Activated CD4-positive, alpha-beta memory T cell treated with anti-CD3 and anti-CD28 coated beads for 36 hours (primary cell): ENCODE measurements at regions not wholly inside any gene's neighbourhood (a gene's known extent, or its start where the extent isn't known, plus 50 kb on each side); places are given as distances from the start of the nearest gene placed in this dataset.
A peak's percentile ranks its signal among the peaks of the same experiment; 100 is the strongest.
"Not testable (repeated sequence)": the region's sequence is repeated elsewhere in the genome, so short reads cannot be mapped to it uniquely, and the experiment has no call there.

ENCODE experiments used
- CTCF ChIA-PET: fragments of 350-600 bp; sonication (Branson Sonifier 250); formaldehyde crosslinking; loops from one replicate; lab custom pipeline; 2021; ENCODE audit warnings: antibody characterized with exemption, inconsistent platforms; lab: Charles Lee
- POLR2A ChIA-PET: fragments of 350-600 bp; sonication (Branson Sonifier 250); formaldehyde crosslinking; loops from one replicate; lab custom pipeline; 2021; ENCODE audit warnings: antibody characterized with exemption; lab: Charles Lee
- DNase-seq: peaks from one replicate; pipeline ENCODE4 v3.0.0-alpha.2; 2020
- H3K27ac Mint-ChIP-seq: one replicate; pipeline ENCODE4 v1.8.0; 2021; ENCODE audit warnings: mixed read lengths
- H3K27me3 Mint-ChIP-seq: one replicate; pipeline ENCODE4 v1.8.0; 2021; ENCODE audit warnings: mixed read lengths
- H3K36me3 Mint-ChIP-seq: one replicate; pipeline ENCODE4 v1.8.0; 2021; ENCODE audit warnings: mixed read lengths
- H3K4me1 Mint-ChIP-seq: one replicate; pipeline ENCODE4 v1.8.0; 2021; ENCODE audit warnings: low read depth, mixed read lengths
- H3K4me3 Mint-ChIP-seq: one replicate; pipeline ENCODE4 v1.8.0; 2021; ENCODE audit warnings: mild to moderate bottlenecking, mixed read lengths
- H3K9me3 Mint-ChIP-seq: one replicate; pipeline ENCODE4 v1.8.0; 2021; ENCODE audit warnings: mixed read lengths
- intact Hi-C: fragments of 100-400 bp; cut with micrococcal nuclease; formaldehyde crosslinking; loops from one replicate; pipeline ENCODE4 v1.15.1; 2023

DNA sequence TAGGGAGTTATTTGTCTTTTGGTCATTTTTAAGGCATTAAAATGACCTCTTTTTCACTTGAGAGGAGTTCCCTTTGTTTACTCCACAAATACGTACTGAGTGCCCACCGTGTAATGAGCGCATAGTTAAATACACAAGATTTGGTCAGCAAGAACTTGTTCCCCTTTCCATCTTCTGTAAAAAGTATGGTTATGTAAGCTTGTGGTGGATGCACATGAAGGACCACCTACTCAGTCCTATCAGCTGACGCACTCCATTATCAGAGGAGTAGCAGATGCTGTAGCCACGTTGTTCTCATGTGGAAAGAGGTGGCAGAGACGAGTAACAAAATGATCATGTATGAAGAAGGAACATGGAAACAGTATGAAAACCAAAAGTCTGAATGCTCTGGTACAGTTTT lies 78.0 kb upstream of the GARIN1A start:
- POLR2A ChIA-PET, CTCF ChIA-PET, H3K9me3 Mint-ChIP-seq, H3K4me3 Mint-ChIP-seq, DNase-seq, H3K27ac Mint-ChIP-seq, intact Hi-C loops, H3K4me1 Mint-ChIP-seq, H3K27me3 Mint-ChIP-seq: not testable (repeated sequence)
- H3K36me3 Mint-ChIP-seq = peaks cover 18% of the 10 kb centered on the region

DNA sequence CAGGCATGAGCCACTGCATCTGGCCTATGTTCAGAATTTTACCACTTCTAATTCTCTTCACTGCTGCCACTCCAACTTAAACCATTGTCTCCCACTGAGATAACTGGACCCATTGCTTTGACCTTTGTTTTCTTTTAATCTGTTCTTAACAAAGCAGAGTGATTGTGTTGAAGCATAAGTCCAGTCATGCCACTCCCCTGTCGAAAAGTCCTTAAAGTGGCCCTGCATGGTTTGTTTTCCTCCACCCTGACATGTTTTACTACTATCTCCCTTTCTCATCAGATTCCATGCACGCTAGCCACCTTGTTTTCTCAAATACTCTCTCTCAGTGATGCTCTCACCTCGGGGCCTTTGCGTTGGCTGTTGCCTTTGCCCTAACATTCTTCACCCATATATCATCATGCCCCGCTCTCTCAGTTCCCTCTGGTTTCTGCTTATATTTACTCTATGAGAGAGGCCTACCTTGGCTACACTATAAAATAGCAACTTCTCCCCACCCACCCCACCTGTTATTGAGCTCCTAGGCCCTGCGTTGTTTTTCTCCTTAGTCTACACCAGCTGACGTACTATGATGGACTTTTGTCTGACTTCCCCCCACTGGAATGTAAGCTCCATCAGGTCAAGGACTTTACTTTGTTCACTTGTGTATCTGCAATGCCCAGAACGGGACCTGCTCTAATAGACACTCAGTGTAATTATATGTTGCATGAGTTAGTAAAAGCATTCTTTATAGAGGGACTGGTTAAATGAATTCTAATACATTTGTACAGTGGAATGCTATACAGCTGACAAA lies 75.6 kb upstream of the GARIN1A start:
- POLR2A ChIA-PET = not testable (repeated sequence)

DNA sequence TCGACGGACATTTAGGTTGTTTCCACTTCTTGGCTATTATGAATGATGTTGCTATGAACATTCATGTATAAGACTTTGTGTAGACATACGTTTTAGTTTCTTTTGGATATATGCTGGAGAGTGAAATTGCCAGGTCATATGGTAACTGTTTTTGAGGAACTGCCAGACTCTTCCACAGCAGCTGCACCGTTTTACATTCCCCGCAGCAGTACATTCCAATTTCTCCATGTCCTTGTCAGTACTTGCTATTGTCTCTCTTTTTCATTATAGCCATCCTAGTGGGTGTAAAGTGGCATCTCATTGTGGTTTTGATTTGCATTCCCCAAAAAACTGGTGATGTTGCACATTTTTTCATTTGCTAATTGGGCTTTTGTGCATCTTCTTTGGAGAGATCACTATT lies 73.1 kb upstream of the GARIN1A start:
- CTCF ChIA-PET = not testable (repeated sequence)

More for the DNA sequence above, 75.6 kb upstream of the GARIN1A start:
- H3K36me3 Mint-ChIP-seq = peaks cover 21% of the 10 kb centered on the region
- H3K27me3 Mint-ChIP-seq, H3K27ac Mint-ChIP-seq, CTCF ChIA-PET, H3K4me1 Mint-ChIP-seq, DNase-seq, intact Hi-C loops, H3K4me3 Mint-ChIP-seq, H3K9me3 Mint-ChIP-seq: not testable (repeated sequence)

DNA sequence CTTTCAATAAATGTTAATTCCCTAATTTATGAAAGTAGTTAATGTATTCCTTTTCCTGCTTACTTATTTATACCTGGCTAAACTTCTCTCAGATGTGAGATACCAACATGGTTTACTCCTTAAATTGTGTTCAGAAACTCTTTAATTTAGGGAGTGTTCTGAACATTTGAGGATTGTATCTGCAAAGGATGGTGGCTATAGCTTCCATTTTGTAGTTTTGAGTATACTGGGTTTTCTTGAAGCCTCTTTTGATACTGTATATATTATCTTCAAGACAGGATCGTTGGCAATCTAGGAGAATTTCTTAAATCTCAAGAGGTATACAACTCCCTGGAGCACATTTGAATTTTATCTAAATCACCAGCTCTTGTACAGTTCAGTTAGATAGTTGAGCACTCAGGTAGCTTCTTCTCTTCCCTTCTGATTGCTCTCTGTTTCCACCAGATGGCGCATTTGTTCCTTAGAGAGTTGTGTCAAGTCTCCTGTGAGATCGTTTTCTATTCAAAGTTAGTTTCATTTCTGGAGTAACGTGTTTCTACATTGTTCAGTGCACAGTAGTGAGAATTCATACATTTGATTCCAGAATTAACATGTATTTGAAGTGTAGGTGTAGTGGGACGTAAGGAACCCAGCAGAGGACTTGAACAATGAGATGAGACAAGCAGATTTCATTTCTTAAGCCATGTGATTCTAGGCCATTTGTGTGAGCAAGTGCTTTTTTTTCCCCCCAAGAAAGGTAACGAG lies 63.2 kb upstream of the GARIN1A start:
- intact Hi-C loops = loop anchor here (2.0 kb wide), 1 partner anchor 274 kb away; no protein-coding TSS in a partner anchor
- H3K27me3 Mint-ChIP-seq, H3K9me3 Mint-ChIP-seq, H3K36me3 Mint-ChIP-seq, POLR2A ChIA-PET: not testable (repeated sequence)
- peak; percentile 20 for DNase-seq
- peak overlapping the region; percentile 66 for H3K4me3 Mint-ChIP-seq
- peak overlapping the region; percentile 84 for H3K27ac Mint-ChIP-seq
- CTCF ChIA-PET = interaction anchor here (0.6 to 0.8 kb wide), 5 partner anchors 9 to 275 kb away, joined by 3 to 10 read pairs (median 3); partner anchors contain the start of gene ATP6V1F
- peaks cover 15% of the 10 kb centered on the region for H3K4me1 Mint-ChIP-seq

More for the DNA sequence above, 73.1 kb upstream of the GARIN1A start:
- H3K9me3 Mint-ChIP-seq, H3K27me3 Mint-ChIP-seq, H3K4me1 Mint-ChIP-seq, POLR2A ChIA-PET, DNase-seq, H3K27ac Mint-ChIP-seq, intact Hi-C loops, H3K4me3 Mint-ChIP-seq: not testable (repeated sequence)
- H3K36me3 Mint-ChIP-seq = peaks cover 14% of the 10 kb centered on the region

DNA sequence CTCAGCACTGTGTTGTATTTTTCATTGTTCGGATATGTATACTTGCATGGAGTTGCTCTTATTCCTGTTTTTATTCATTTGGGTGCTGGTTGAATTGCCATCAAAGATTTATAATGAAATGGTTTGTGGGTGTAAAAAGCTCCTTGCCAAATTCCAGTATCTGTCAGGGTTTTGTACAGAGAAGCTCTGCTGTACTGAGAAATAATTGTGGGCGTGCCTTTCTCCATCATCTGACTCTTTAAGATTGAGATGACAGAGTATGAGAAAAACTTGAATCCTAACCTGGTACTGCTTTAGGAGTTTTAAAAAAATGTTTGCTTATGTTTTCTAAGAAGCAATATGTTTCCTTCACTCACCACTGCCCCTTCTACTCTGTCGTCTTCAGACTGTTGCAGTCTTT lies 58.7 kb upstream of the GARIN1A start:
- H3K27me3 Mint-ChIP-seq, DNase-seq, H3K9me3 Mint-ChIP-seq, H3K4me3 Mint-ChIP-seq, H3K36me3 Mint-ChIP-seq, POLR2A ChIA-PET, intact Hi-C loops, H3K27ac Mint-ChIP-seq: not testable (repeated sequence)
- CTCF ChIA-PET = interaction anchor here (1.5 kb wide), 1 partner anchor 270 kb away, joined by 3 read pairs; no protein-coding TSS in a partner anchor
- H3K4me1 Mint-ChIP-seq = peaks cover 12% of the 10 kb centered on the region

DNA sequence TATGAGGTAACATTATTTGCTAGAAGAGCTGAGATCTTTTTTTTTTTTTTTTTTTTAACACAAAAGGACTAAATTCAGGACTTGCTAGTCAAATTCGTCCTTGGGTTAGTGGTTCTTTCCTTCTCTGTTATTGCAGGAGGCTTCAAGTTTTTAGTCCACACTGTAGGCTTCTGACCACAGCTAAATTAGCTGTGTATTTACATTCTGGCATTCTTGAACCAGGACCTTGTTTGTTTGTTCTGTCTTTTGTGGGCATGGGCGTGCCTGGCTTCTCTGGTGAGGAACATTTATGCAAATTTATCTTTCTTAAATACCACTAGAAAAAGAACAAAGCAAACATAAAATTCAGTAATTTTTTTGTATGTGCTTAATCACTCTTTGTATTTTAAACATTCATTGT lies 57.3 kb upstream of the GARIN1A start:
- intact Hi-C loops, H3K27me3 Mint-ChIP-seq, H3K4me3 Mint-ChIP-seq, H3K4me1 Mint-ChIP-seq, POLR2A ChIA-PET, H3K27ac Mint-ChIP-seq, CTCF ChIA-PET, DNase-seq, H3K9me3 Mint-ChIP-seq, H3K36me3 Mint-ChIP-seq: not testable (repeated sequence)

DNA sequence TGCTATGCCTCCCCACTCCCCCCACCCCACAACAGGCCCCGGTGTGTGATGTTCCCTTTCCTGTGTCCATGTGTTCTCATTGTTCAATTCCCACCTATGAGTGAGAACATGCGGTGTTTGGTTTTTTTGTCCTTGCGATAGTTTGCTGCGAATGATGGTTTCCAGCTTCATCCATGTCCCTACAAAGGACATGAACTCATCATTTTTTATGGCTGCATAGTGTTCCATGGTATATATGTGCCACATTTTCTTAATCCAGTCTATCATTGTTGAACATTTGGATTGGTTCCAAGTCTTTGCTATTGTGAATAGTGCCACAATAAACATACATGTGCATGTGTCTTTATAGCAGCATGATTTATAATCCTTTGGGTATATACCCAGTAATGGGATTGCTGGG lies 55.3 kb upstream of the GARIN1A start:
- H3K4me1 Mint-ChIP-seq, H3K27ac Mint-ChIP-seq, H3K9me3 Mint-ChIP-seq, DNase-seq, H3K4me3 Mint-ChIP-seq, intact Hi-C loops, H3K27me3 Mint-ChIP-seq, POLR2A ChIA-PET: not testable (repeated sequence)
- CTCF ChIA-PET = interaction anchor here (1.2 kb wide), 1 partner anchor 8 kb away, joined by 3 read pairs; no protein-coding TSS in a partner anchor
- H3K36me3 Mint-ChIP-seq = peaks cover 10% of the 10 kb centered on the region
